Upper lobe of left lung (tissue), 6 donors: ENCODE measurements at regions not wholly inside any gene's neighbourhood (a gene's known extent, or its start where the extent isn't known, plus 50 kb on each side); places are given as distances from the start of the nearest gene placed in this dataset.

Experiments
- ATAC-seq, 2 donors: fragments of 200-7000 bp; cut with Tn5 transposase; one replicate each; pipeline ENCODE4 v1.9.1; 2022; ENCODE audit warnings: mild to moderate bottlenecking in 2 of 2, moderate library complexity in 2 of 2; ENCODE audit not compliant: low FRiP score in 2 of 2
- DNase-seq, 2 donors: peaks; one replicate each; pipeline ENCODE4 v3.0.0-alpha.2; 2019 to 2020
- H3K27ac ChIP-seq, 4 donors: fragments of 200-600 bp; sonication (generic); one replicate each; pipeline ENCODE4 v1.5.1; 2016 to 2019
- H3K27me3 ChIP-seq, 4 donors: fragments of 200-600 bp; sonication (generic); one replicate each; pipeline ENCODE4 v1.5.1; 2017 to 2019
- H3K36me3 ChIP-seq, 4 donors: fragments of 200-600 bp; sonication (generic); one replicate each; pipeline ENCODE4 v1.5.1; 2016 to 2019
- H3K4me1 ChIP-seq, 4 donors: fragments of 200-600 bp; sonication (generic); one replicate each; pipeline ENCODE4 v1.5.1; 2018 to 2019
- H3K4me3 ChIP-seq, 4 donors: fragments of 200-600 bp; sonication (generic); one replicate each; pipeline ENCODE4 v1.5.1; 2017 to 2019; ENCODE audit warnings: mild to moderate bottlenecking in 2 of 4, moderate library complexity in 1 of 4
- H3K9me3 ChIP-seq, 4 donors: fragments of 200-600 bp; sonication (generic); one replicate each; pipeline ENCODE4 v1.5.1; 2018 to 2019
- CTCF ChIP-seq, 6 experiments: fragments of 450-650 bp in 4 of 6; fragments of 200-600 bp in 2 of 6; sonication (generic) in 2 of 6; IDR thresholded peaks; one replicate each; pipeline ENCODE4 v1.5.1; 2016 to 2019; ENCODE audit warnings: antibody characterized with exemption in 6 of 6
- EP300 ChIP-seq, 4 donors: sonication (generic); formaldehyde crosslinking; IDR thresholded peaks; one replicate each; pipeline ENCODE4 v1.5.1; 2017; ENCODE audit warnings: antibody characterized with exemption in 4 of 4, control low read depth in 2 of 4
- POLR2A ChIP-seq, 4 donors: fragments of 450-650 bp; IDR thresholded peaks; one replicate each; pipeline ENCODE4 v1.5.1; 2016 to 2017; ENCODE audit warnings: antibody characterized with exemption in 4 of 4, mild to moderate bottlenecking in 2 of 4
- POLR2AphosphoS5 ChIP-seq, 2 donors: sonication (generic); formaldehyde crosslinking; IDR thresholded peaks; one replicate each; pipeline ENCODE4 v1.5.1; 2017; ENCODE audit warnings: antibody characterized with exemption in 2 of 2
- WGBS, 2 donors: methylation state at CpG; one replicate each; pipeline ENCODE4 v1.1.5; 2017 to 2018; 5-methylcytosine and 5-hydroxymethylcytosine counted together
- donor health status: DM: no; HTN: no; CAD: no; lungs with moderate emphysema.
- donor health status: DM: no; HTN: yes; CAD: no; lungs with severe emphysema.

GRCh38 chr14:51507906-51508511 lies 143.7 kb upstream of the FRMD6 start:
- peak overlapping the region in 3 of 4 donors; percentile 27 to 55 (median 51) for H3K27ac ChIP-seq
- H3K4me3 ChIP-seq = no peak overlapping the region
- no peaks in the 10 kb centered on the region for H3K27me3 ChIP-seq
- H3K9me3 ChIP-seq = no peaks in the 10 kb centered on the region
- peaks cover 0 to 5% (median 0%) of the 10 kb centered on the region in 4 donors for H3K4me1 ChIP-seq
- H3K36me3 ChIP-seq = no peaks in the 10 kb centered on the region
- WGBS, 2 donors = 13 to 28% methylated on average over 11 to 13 of the region's 13 CpGs
- no peak for TF ChIP-seq POLR2AphosphoS5 (IDR thresholded peaks at IDR 0.05)
- no peak for TF ChIP-seq POLR2A (IDR thresholded peaks at IDR 0.05)
- TF ChIP-seq CTCF (IDR thresholded peaks at IDR 0.05) = no peak
- no peak for TF ChIP-seq EP300 (IDR thresholded peaks at IDR 0.05)
- ATAC-seq (peak; percentile 36 to 43), DNase-seq (peak in 1 of 2 donors; percentile 56)

- Histone ChIP-seq H3K4me1 (peaks cover 0 to 5% (median 0%) of the 10 kb centered on the region in 4 donors), H3K27me3 (no peaks in the 10 kb centered on the region), H3K36me3 (no peaks in the 10 kb centered on the region), H3K4me3 (no peak overlapping the region), H3K27ac (no peak overlapping the region), H3K9me3 (no peaks in the 10 kb centered on the region)
- no peak for ATAC-seq
- TF ChIP-seq CTCF (IDR thresholded peaks at IDR 0.05) (no peak), POLR2A (IDR thresholded peaks at IDR 0.05) (no peak), EP300 (IDR thresholded peaks at IDR 0.05) (no peak), POLR2AphosphoS5 (IDR thresholded peaks at IDR 0.05) (no peak)
- DNase-seq = no peak
These were observed 140.4 kb upstream of the FRMD6 start for GRCh38 chr14:51511265-51511664.

- H3K4me1 ChIP-seq = peaks cover 0 to 5% (median 0%) of the 10 kb centered on the region in 4 donors
- 62 to 65% methylated on average over 2 of the region's 2 CpGs for WGBS, 2 donors
- ATAC-seq (no peak), DNase-seq (no peak)
- no peak for TF ChIP-seq CTCF (IDR thresholded peaks at IDR 0.05)
- TF ChIP-seq EP300 (IDR thresholded peaks at IDR 0.05) = no peak
- TF ChIP-seq POLR2A (IDR thresholded peaks at IDR 0.05) = no peak
- TF ChIP-seq POLR2AphosphoS5 (IDR thresholded peaks at IDR 0.05) = no peak
- H3K9me3 ChIP-seq = no peaks in the 10 kb centered on the region
- H3K27ac ChIP-seq = no peak overlapping the region
- no peaks in the 10 kb centered on the region for H3K27me3 ChIP-seq
- no peak overlapping the region for H3K4me3 ChIP-seq
- H3K36me3 ChIP-seq = no peaks in the 10 kb centered on the region
These were observed 139.4 kb upstream of the FRMD6 start for GRCh38 chr14:51512316-51512715.

GRCh38 chr14:51513281-51513680 lies 138.4 kb upstream of the FRMD6 start:
- H3K9me3 ChIP-seq = no peaks in the 10 kb centered on the region
- WGBS, 2 donors = 83 to 94% methylated on average over 3 of the region's 3 CpGs
- no peak for ATAC-seq

More at GRCh38 chr14:51513281-51513680, 138.4 kb upstream of the FRMD6 start:
- Histone ChIP-seq H3K4me3 (no peak overlapping the region), H3K27ac (no peak overlapping the region), H3K27me3 (no peaks in the 10 kb centered on the region), H3K4me1 (no peaks in the 10 kb centered on the region), H3K36me3 (no peaks in the 10 kb centered on the region)
- no peak for TF ChIP-seq POLR2A (IDR thresholded peaks at IDR 0.05)
- TF ChIP-seq EP300 (IDR thresholded peaks at IDR 0.05) = no peak
- TF ChIP-seq CTCF (IDR thresholded peaks at IDR 0.05) = no peak
- TF ChIP-seq POLR2AphosphoS5 (IDR thresholded peaks at IDR 0.05) = no peak
- DNase-seq = no peak
